ENCODE measurements at regions not wholly inside any gene's neighbourhood (a gene's known extent, or its start where the extent isn't known, plus 50 kb on each side); places are given as distances from the start of the nearest gene placed in this dataset.

- no peaks in the 10 kb centered on the region for H3K9me3 Mint-ChIP-seq
- no peak overlapping the region for H3K27ac Mint-ChIP-seq
- H3K4me3 Mint-ChIP-seq: no peak overlapping the region
- no peak for DNase-seq
- H3K27me3 Mint-ChIP-seq: peaks cover 28% of the 10 kb centered on the region
- no peaks in the 10 kb centered on the region for H3K36me3 Mint-ChIP-seq
- H3K4me1 Mint-ChIP-seq: no peaks in the 10 kb centered on the region
- CTCF ChIA-PET: no interaction called here
These were observed 110.0 kb upstream of the GUCA2B start for GRCh38 chr1:42043182-42043581.

GRCh38 chr1:42041031-42041430 lies 112.2 kb upstream of the GUCA2B start:
- no peaks in the 10 kb centered on the region for H3K9me3 Mint-ChIP-seq
- DNase-seq: no peak
- H3K4me3 Mint-ChIP-seq: no peak overlapping the region
- H3K27ac Mint-ChIP-seq: no peak overlapping the region
- CTCF ChIA-PET: no interaction called here
- peaks cover 26% of the 10 kb centered on the region for H3K27me3 Mint-ChIP-seq
- peaks cover 3% of the 10 kb centered on the region for H3K4me1 Mint-ChIP-seq
- H3K36me3 Mint-ChIP-seq: no peaks in the 10 kb centered on the region

DNA sequence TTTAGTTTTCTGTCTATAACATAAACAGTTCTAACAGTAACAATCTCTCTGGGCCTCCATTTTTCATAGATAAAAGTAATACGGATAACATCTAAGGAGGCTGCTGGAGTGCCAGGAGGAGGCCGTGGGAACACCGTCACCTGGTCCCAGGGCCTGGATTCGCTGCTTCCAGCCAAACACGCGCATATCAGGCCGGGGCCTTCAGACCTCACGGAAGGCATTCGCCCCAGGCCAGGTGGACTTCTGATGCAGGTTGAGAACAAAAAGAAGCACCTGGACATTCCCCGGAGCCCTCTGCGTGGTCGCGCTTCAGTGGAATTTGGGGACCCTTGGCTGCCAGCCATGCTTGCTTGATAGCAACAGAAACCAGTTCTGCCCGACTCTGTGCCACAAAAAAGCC lies 113.1 kb upstream of the GUCA2B start:
- Mint-ChIP-seq H3K9me3 (no peaks in the 10 kb centered on the region), H3K27me3 (peaks cover 24% of the 10 kb centered on the region), H3K27ac (no peak overlapping the region), H3K4me3 (no peak overlapping the region), H3K36me3 (no peaks in the 10 kb centered on the region), H3K4me1 (peaks cover 5% of the 10 kb centered on the region)
- no peak for DNase-seq
- CTCF ChIA-PET: no interaction called here

DNA sequence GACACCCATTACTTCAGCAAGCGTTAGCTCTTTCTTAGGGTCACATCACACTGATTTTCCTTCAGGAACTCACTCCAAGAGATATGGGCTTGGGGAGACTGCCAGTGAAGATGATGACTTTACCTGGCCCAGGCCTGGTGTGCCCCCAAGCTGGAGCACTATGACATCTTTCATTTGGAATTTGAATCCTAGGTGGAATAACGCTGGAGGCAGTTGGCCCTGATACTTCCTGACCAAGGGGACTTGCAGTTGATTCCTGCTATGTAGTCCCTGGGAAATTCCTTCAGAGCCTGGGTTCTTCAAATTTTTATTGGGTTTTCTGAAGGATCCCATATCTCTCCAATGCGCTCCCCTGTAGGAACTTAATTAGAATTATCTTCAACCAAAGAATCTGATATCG lies 114.9 kb upstream of the GUCA2B start:
- Mint-ChIP-seq H3K27ac (no peak overlapping the region), H3K9me3 (no peaks in the 10 kb centered on the region), H3K4me1 (peaks cover 23% of the 10 kb centered on the region), H3K36me3 (peaks cover 2% of the 10 kb centered on the region), H3K27me3 (peaks cover 18% of the 10 kb centered on the region), H3K4me3 (no peak overlapping the region)
- DNase-seq: no peak
- CTCF ChIA-PET: no interaction called here

- DNase-seq: no peak
- CTCF ChIA-PET: no interaction called here
- Mint-ChIP-seq H3K27ac (no peak overlapping the region), H3K27me3 (peaks cover 22% of the 10 kb centered on the region), H3K4me1 (peaks cover 29% of the 10 kb centered on the region), H3K4me3 (no peak overlapping the region), H3K9me3 (no peaks in the 10 kb centered on the region), H3K36me3 (peaks cover 4% of the 10 kb centered on the region)
These were observed 115.6 kb upstream of the GUCA2B start for GRCh38 chr1:42037586-42037985.

DNA sequence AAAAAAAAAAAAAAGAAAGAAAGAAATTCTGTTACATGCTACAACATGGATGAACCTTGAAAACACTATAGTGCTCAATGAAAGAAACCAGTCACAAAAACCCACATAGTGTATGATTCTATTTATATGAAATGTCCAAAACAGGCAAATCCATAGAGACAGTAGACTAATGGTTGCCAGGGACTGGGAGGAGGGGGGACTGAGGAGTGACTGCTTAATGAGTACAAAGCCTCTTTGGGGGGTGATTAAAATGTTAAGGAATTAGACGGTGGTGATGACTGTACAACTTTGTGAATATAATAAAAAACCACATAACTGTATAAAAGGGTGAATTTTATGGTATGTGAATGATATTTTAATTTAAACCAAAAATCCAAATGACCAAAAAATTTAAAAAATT lies 116.0 kb upstream of the GUCA2B start:
- CTCF ChIA-PET: no interaction called here
- H3K27me3 Mint-ChIP-seq: peaks cover 24% of the 10 kb centered on the region
- H3K4me1 Mint-ChIP-seq: peaks cover 34% of the 10 kb centered on the region
- H3K4me3 Mint-ChIP-seq: no peak overlapping the region
- H3K27ac Mint-ChIP-seq: no peak overlapping the region
- no peaks in the 10 kb centered on the region for H3K9me3 Mint-ChIP-seq
- DNase-seq: no peak
- peaks cover 4% of the 10 kb centered on the region for H3K36me3 Mint-ChIP-seq

GRCh38 chr1:42035830-42036604 lies 117.2 kb upstream of the GUCA2B start:
- Mint-ChIP-seq H3K27me3 (peaks cover 19% of the 10 kb centered on the region), H3K4me3 (peak overlapping the region; percentile 73), H3K27ac (no peak overlapping the region), H3K4me1 (peaks cover 45% of the 10 kb centered on the region), H3K36me3 (peaks cover 10% of the 10 kb centered on the region), H3K9me3 (peaks cover 3% of the 10 kb centered on the region)
- peak; percentile 98 for DNase-seq
- CTCF ChIA-PET: interaction anchor here (1.0 to 1.3 kb wide), 2 partner anchors 138 to 144 kb away, joined by 3 to 4 read pairs; no protein-coding TSS in a partner anchor

- Mint-ChIP-seq H3K27me3 (peaks cover 17% of the 10 kb centered on the region), H3K9me3 (peaks cover 3% of the 10 kb centered on the region), H3K4me3 (peak overlapping the region; percentile 85), H3K27ac (peak overlapping the region; percentile 35), H3K4me1 (peaks cover 52% of the 10 kb centered on the region), H3K36me3 (peaks cover 10% of the 10 kb centered on the region)
- peak; percentile 76 for DNase-seq
- CTCF ChIA-PET: interaction anchor here (0.6 to 1.3 kb wide), 4 partner anchors 139 to 174 kb away, joined by 3 to 4 read pairs (median 3); no protein-coding TSS in a partner anchor
These were observed 116.6 kb upstream of the HIVEP3 start for GRCh38 chr1:42035205-42035829.

- Mint-ChIP-seq H3K4me3 (peak overlapping the region; percentile 85), H3K9me3 (peaks cover 5% of the 10 kb centered on the region), H3K4me1 (peaks cover 55% of the 10 kb centered on the region), H3K27ac (peak overlapping the region; percentile 4), H3K27me3 (peaks cover 17% of the 10 kb centered on the region), H3K36me3 (peaks cover 10% of the 10 kb centered on the region)
- DNase-seq: no peak
- CTCF ChIA-PET: interaction anchor here (1.0 kb wide), 1 partner anchor 173 kb away, joined by 3 read pairs; no protein-coding TSS in a partner anchor
These were observed 115.7 kb upstream of the HIVEP3 start for GRCh38 chr1:42034426-42034825.

GRCh38 chr1:42033629-42034028 lies 114.9 kb upstream of the HIVEP3 start:
- Mint-ChIP-seq H3K9me3 (peaks cover 7% of the 10 kb centered on the region), H3K4me1 (peaks cover 55% of the 10 kb centered on the region), H3K27ac (no peak overlapping the region), H3K27me3 (peaks cover 17% of the 10 kb centered on the region), H3K36me3 (peaks cover 10% of the 10 kb centered on the region), H3K4me3 (no peak overlapping the region)
- CTCF ChIA-PET: no interaction called here
- no peak for DNase-seq

- DNase-seq: no peak
- Mint-ChIP-seq H3K27me3 (no peaks in the 10 kb centered on the region), H3K9me3 (no peaks in the 10 kb centered on the region), H3K27ac (no peak overlapping the region), H3K4me1 (peaks cover 21% of the 10 kb centered on the region), H3K36me3 (peaks cover 5% of the 10 kb centered on the region), H3K4me3 (no peak overlapping the region)
- CTCF ChIA-PET: no interaction called here
These were observed 99.0 kb upstream of the HIVEP3 start for GRCh38 chr1:42017730-42018129.

GRCh38 chr1:42017259-42017658 lies 98.5 kb upstream of the HIVEP3 start:
- peaks cover 21% of the 10 kb centered on the region for H3K4me1 Mint-ChIP-seq
- CTCF ChIA-PET: no interaction called here
- no peak overlapping the region for H3K27ac Mint-ChIP-seq
- no peaks in the 10 kb centered on the region for H3K27me3 Mint-ChIP-seq
- H3K4me3 Mint-ChIP-seq: no peak overlapping the region
- H3K9me3 Mint-ChIP-seq: no peaks in the 10 kb centered on the region
- DNase-seq: no peak
- H3K36me3 Mint-ChIP-seq: peaks cover 5% of the 10 kb centered on the region

- Mint-ChIP-seq H3K27me3 (no peaks in the 10 kb centered on the region), H3K27ac (no peak overlapping the region), H3K36me3 (peaks cover 5% of the 10 kb centered on the region), H3K4me1 (peaks cover 25% of the 10 kb centered on the region), H3K4me3 (no peak overlapping the region), H3K9me3 (no peaks in the 10 kb centered on the region)
- CTCF ChIA-PET: no interaction called here
- DNase-seq: no peak
These were observed 96.1 kb upstream of the HIVEP3 start for GRCh38 chr1:42014823-42015222.

DNA sequence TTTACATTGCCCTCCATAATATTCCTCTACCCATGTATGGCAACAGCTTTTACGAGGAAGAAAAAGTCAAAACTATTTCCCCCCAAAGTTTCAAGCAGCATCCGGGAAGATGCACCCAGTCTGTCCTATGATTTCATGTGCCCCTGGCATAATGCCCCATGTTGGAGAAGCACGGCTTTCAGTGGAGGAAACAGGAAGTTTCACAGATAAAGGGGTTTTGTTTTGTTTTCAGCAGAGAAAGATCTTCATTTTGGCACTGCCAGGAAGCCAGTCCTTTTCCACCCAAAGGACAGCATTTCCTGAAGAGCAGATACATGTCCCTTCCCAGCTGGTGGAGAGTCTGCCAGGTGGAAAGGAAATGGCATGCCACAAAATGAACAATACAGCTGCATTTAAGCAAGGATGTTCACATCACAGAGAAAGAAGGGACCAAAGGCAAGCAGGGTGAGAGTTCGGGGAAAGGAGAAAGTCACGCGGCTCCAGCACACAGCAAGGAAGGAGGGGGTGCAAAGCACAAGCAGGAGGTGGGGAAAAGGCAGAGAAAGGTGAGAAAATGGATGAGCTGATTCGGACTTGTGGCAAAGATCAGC lies 95.3 kb upstream of the HIVEP3 start:
- peaks cover 5% of the 10 kb centered on the region for H3K36me3 Mint-ChIP-seq
- H3K4me3 Mint-ChIP-seq: no peak overlapping the region
- CTCF ChIA-PET: no interaction called here
- no peaks in the 10 kb centered on the region for H3K27me3 Mint-ChIP-seq
- H3K9me3 Mint-ChIP-seq: no peaks in the 10 kb centered on the region
- peaks cover 31% of the 10 kb centered on the region for H3K4me1 Mint-ChIP-seq
- H3K27ac Mint-ChIP-seq: peak overlapping the region; percentile 67
- DNase-seq: no peak

- Mint-ChIP-seq H3K27me3 (no peaks in the 10 kb centered on the region), H3K36me3 (peaks cover 5% of the 10 kb centered on the region), H3K4me3 (no peak overlapping the region), H3K9me3 (no peaks in the 10 kb centered on the region), H3K27ac (no peak overlapping the region), H3K4me1 (peaks cover 33% of the 10 kb centered on the region)
- no peak for DNase-seq
- CTCF ChIA-PET: no interaction called here
These were observed 94.1 kb upstream of the HIVEP3 start for GRCh38 chr1:42012852-42013251.
